NCI-H82 treated with DMSO at 0.1 percent for 48 hours (cell line): ENCODE measurements at regions not wholly inside any gene's neighbourhood (a gene's known extent, or its start where the extent isn't known, plus 50 kb on each side); places are given as distances from the start of the nearest gene placed in this dataset.

ENCODE experiments used
- DNase-seq: peaks from one replicate; lab custom pipeline; 2025; ENCODE audit not compliant: unreplicated experiment; lab: John Stamatoyannopoulos, UW

DNA sequence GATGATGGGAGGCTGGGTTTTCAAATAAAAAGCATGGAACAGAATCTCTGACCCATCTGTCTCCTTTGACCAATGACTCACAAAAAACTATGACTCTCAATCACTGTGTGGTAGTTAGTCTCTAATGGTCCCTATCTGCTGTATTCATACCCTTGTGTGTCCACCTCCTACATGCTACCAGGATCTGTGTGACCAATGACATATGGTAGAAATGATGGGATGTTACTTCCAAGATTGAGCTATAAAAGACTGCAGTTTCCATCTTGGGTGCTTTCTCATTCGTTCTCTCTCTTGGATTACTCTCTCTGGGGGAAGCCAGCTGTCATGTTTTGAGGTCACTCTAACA, 144.7 kb upstream of the BTG1 start:
- DNase-seq = no peak

DNA sequence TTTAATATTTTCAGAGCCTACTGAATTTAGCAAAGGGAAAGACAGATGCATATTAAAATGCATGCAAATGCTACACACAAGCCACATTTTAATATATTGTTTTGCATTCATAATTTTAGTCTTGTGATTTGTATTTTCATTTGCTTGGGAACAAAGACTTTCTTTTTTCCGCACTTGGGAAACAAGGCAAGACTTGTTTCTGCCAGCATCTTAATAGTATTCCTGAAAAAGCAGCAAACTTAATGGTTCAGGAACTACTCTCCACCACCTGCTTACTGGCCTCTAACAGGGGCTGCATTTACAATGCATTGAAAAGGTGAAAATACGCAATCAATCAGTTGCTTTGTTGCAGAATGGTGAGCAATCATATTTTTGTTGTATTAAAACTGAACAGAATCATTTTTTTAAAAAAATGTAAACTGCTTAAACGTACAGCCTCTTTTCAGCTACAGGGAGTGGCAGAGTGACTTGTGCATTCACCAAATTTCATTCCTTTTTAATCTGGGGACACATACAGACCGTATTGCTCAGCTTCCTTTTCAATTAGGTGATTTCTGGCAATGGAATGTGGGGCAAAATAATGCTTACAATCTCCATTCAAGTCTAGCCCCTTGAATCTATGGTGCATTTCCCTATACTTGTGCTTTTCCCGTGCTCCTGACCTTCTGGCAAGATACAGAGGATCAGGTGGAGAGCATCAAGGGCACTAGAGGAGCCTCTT, 144.1 kb upstream of the BTG1 start:
- DNase-seq = no peak

DNA sequence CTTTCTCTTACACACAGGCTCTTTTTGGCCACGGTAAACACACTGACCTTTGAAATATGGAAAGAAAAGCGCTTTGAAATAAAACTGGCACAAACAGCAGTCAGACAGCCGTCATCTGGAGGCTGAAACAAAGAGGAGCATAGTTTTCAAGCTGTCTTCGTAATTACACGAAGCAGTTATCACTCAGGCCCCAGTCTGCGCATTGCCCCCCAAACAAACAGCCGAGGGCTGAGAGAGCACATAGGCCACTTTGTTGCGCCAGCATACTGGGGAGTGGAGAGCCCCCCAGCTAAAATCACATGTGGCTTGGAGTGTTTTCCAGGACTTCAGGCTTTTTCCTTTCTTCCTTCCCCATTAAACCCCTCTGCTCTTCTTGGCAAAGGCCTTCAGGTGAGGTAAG, 142.9 kb upstream of the BTG1 start:
- no peak for DNase-seq

DNA sequence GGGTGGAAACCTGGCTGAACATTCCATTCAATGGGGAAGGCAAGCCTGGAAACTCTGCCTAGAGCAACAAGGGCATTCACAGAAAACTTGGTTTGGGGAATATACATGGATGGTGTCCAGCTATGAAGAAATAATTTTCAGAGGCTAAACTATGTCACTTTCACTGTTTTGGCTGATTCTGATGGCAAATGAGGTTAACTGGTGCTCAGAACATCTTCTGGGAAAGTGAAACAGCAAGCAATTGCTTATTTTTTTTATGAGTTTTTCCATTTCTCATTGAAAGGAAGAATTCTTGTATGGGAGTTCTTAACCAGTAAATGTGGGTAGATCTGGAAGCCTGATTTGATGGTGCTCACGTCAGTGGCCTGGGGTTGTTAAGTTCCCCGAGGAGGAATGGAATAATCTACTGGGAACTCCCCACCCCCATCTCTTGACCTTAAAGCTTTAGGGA, 132.8 kb upstream of the BTG1 start:
- no peak for DNase-seq

DNA sequence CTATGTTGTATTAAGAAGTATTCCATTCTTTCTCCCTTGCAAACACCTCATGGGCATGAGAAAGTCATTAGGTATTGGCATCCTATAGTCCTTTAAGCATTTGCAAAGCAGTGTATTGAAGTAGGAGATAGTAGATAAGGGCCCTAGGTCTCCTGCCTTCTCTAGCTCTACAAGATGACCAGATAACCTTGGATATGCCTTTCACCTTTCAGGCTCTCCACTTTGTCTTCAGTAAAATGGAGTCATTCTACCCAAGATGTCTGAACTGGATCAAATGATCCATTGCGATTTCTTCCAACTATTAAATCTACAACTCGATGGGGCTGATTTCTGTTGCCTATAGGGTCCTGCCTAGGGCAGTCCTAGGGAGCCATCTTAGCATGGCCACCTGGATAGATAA, 132.1 kb upstream of the BTG1 start:
- no peak for DNase-seq

DNA sequence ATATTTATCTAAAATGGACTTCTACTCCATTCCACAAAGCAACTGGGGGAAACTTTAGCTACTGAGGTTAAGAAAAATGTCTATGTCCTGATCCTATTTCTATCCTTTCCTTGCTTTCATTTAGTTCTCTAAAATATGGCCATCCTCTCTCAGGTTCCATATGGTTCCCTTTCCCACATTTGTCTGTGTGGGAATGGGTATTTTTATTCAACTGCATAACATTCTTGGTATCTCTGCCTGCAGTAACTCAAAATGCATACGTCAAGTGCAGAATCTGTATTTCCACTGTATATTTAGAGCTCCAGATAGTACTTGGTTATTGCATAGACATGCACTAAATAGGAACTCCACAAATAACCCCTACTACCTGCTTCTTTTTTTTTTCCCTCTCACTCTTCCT, 130.6 kb upstream of the BTG1 start:
- no peak for DNase-seq

DNA sequence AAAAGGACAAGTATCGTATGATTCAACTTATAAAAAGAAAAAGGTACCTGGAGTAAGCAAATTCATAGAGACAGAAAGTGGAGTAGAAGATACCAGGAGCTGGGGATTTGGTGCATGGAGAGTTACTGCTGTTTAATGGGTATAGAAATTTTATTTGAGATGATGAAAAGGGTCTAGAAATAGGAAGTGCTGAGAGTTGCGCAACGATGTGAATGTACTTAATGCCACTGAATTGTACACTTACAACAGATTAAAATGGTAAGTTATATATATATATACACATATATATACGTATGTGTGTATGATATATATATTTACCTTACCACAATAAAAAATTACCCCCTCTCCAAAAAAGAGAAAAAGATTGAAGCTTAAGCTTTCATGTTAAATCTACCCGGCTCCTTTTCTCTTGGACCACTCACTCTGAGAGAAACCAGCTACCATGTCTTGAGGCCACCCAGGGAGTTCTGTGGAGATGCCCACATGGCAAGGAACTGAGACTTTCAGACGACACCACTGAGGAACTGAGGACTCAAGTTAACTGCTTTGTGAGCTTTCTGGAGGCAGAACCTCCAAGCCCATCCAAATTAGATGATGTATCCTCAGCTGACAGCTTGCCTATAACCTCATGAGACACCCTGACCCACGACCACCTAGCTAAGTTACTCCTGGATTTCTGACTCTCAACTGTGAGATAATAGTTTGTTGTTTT, 130.0 kb upstream of the BTG1 start:
- no peak for DNase-seq

DNA sequence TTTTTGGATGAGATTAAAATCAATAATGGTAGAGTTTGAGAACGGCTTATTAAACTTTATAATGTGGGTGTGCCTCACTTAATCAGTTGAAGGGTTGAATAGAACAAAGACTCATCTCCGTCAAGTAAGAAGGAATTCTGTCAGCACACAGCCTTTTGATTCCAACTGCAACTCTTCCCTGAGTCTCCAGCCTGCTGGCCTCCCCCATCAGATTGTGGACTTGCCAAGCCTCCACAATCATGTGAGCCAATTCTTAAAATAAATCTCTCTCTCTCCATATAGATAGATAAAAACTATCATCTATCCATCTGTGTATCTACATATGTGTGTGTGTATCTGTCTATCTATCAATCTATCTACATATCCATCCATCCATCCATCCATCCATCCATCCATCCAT, 127.4 kb upstream of the BTG1 start:
- DNase-seq = no peak

DNA sequence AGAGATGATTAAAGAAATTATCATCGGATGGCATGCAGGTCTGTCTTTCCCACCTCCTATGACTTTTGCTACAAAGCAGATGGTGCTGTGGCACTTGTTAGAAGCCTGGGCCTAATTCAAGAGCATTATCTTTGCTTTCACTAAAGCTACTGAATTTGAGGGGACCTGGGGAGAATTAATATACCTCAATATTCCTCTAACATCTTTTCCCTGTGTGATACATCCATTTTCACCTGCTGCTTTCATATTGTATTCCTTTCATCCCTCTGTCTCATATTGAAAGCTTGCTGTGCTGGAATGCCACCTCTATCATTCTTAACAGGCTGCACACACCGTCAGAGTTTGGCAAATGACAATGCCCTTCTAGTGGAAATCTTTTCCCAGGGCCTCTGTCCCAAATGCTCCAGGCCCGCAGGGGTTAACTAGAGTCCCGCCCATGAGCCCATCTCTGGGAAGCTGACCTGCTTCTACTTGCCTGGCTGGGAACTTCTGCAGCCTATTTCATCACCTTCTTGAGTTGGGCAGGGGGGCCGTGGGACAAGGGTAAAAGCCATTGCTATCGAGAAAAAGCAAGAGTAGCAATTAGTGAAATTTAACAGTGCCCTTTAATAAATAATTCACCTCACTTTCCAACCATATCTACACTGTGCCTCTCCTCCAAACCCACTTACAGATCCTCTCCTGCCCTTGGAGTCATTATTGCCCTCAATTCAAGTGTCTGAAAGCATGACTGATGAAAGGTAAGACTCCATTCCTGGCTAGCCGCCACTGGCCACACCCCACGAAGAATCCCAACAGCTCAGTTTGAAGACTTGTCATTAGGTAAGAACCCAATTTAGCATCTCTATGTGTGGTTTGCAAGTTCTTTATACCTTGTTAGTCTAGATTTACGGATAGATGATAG, 126.7 kb upstream of the BTG1 start:
- DNase-seq = no peak

DNA sequence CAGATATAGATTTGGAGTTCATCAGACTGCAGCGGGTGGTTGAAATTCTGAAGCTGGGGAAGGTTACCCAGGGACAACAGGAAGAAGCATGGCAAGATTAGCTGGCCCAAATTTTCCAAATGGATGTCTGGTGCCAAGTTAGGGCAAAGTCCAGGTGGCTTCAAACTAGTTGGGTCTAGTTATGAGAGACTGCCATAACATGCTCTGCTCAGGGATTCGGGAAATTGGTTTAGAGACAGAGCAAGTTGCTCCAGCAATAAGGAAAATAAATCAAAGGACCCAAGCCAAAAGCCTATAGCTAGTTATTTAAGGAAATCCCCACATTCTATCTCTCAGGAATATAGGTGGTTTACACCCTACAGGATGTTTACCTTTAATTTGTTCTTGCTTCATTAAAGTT, 125.7 kb upstream of the BTG1 start:
- DNase-seq = no peak

DNA sequence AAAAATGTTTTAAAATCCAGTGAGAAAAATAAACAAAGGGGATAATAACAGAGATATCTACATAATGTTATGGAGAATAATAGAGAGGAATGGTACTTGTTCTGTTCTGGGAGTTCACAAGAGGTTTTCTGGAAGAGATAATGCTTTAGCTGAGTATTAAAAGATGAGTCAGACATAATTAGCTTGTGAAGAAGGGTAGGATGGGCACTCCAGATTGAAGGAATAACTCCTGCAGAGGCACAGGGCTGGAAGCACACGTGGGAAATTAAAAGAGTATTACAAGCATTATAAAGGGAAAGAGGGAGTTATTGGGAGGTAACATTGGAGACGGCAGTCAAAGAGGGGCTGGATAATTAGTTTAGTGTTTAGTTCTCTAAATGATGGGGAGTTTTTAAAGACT, 124.9 kb upstream of the BTG1 start:
- DNase-seq = peak; percentile 36

DNA sequence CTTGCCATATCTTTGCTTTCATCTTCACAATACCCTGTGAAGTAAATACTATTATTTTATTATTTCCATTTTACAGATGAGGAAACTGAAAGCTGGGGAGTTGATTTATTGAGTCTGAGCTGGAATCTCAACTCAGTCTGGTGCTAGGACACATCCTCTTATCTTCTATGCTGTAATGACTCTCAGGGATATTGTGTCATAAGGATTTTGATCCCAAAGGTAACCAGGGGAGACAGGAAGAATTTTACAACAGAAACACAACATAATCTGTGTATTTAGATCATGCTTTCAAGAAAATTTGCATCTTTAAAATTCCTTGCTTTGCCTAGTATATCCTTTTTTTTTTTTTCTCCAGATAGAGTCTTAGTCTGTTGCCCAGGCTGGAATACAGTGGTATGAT, 123.3 kb upstream of the BTG1 start:
- no peak for DNase-seq

DNA sequence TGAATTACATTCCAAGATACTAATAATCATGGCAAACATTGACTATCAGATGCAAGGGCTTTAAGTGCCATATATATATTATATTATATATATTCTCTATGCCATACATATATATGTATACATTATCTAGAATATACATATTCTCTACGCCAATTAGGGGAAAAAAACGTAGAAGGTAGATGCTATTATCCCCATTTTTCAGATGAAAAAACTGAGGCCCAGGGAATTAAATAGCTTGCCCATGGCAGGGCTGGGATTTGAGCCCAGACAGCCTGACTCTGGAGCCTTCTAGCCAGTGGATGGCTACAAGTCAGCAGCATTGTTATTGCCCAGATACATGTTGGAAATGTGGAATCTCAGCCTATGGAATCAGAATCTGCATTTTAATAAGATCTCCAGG, 116.0 kb upstream of the BTG1 start:
- no peak for DNase-seq

DNA sequence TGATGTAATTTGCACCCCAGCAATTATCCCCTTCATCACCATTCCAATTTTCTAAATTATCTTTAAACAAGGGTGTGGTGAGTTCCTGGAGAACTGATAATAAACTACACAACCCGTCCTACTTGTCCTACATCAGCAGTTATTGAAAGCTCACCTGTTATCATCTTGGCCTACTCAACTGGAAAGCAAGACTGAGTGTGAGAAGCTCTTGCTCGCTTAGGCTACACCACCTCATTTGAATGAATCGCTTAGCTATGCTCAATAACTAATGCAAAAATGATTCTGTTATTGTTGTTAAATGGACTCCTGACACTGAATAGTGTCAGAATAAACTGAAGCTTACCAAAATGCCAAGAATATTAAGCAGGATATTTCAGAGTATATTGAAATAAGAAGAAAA, 115.4 kb upstream of the BTG1 start:
- DNase-seq = no peak

DNA sequence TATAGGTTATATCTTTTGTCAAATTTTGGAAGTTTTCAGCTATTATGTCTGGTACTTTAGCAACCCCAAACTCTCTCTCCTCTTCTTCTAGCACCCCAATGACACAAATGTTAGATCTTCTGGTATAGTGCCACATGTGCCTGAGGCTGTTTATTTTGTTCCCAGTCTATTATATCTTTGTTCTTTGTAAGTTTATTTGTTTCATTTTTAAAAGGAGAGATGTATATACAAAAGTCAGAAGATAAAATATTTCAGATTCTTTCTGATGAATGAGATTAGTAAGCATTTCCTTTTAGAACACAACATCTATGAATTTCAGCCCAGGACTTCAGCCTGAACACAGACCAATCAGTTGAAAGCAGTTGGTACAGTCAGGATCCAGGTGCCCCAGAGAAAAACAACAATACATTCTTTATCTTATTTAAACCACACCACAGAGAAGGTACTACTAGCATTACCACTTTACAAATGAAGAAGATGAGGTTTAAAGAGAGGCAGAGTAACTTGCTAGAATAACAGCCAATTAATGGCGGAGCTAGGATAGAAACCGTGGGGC, 114.1 kb upstream of the BTG1 start:
- DNase-seq = no peak

DNA sequence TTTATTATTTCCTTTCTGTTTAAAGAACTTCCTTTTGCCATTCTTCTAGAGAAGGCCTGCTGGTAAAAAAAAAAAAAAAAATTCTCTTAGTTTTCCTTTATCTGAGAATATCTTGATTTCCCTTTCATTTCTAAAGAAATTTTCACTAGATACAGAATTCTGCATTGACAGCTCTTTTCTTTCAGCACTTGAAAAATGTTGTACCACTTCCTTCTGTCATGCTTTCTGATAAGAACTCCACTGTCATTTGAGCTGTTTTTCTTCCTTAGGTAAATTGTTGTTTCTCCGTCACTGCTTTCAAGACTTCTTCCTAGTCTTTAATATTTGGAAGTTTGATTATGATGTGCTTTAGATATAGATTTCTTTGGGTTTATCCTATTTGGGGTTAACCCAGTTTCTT, 113.6 kb upstream of the BTG1 start:
- no peak for DNase-seq

DNA sequence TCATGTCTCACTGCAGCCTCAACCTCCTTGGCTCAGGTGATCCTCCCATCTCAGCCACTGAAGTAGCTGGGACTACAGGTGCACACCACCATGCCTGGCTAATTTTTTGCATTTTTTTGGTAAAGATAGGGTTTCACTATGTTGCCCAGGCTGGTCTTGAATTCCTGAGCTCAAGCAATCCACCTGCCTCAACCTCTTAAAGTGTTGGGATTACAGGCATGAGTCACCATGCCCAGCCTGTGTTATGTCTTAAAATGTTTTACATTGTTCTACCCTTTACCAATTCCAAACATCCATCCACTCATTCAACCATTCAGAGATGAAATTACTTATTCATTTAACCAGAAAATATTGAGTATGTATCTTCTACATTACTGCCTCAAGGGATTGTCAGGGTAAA, 111.6 kb upstream of the BTG1 start:
- no peak for DNase-seq

DNA sequence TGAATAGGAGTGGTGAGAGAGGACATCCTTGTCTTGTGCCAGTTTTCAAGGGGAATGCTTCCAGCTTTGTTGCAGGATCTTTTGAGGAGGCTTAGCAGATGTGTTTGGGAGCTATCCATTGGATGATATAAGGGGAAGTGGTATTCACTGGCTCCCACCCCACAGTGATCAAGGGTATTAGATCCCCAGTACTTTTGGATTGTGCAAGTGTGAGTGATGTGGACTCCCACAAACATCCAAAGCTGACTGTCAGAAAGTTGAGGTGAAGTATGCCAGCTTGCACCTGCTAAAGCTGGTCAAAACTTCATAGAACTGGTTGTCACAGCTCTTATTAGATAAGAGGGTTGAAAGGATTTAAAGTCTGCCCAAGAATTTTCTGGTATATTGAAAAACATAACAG, 110.1 kb upstream of the BTG1 start:
- DNase-seq = no peak

DNA sequence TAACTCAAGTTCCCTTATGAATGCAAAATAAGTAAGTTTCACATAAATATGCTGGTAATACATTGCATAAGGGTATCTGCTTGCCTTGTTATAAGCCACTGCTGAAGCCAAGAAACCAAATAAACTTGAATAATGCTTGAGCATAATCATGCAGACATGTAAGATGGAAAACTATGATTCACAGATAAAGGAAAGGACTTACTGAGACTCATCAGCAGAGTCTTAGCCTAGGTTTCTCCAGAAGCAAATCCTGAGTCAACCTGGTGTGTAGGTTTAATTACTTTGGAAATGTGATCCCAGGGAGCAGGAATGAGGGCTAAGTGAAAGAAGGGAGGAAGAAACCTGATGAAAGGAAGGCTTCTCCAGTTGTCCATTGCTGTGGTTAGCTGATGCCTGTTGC, 107.7 kb upstream of the BTG1 start:
- DNase-seq = no peak

DNA sequence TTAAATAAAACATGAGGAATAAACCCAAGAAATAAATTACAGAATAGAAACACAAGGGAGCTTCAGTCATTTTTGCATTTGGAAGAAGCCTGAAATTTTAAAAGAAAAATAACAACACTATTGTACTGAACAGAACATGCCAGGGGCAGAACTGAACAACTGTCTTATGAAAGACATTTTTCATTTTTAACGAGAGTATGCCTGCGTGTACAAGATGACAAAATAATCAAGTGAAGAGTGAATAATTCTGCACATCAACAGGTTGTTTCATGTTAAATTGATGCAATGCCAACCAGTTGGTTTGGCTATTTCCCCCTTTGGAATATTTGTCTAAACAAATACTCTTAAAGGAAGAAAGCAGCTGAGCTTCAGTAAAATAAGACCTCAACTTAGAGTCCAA, 103.3 kb upstream of the BTG1 start:
- DNase-seq = no peak

DNA sequence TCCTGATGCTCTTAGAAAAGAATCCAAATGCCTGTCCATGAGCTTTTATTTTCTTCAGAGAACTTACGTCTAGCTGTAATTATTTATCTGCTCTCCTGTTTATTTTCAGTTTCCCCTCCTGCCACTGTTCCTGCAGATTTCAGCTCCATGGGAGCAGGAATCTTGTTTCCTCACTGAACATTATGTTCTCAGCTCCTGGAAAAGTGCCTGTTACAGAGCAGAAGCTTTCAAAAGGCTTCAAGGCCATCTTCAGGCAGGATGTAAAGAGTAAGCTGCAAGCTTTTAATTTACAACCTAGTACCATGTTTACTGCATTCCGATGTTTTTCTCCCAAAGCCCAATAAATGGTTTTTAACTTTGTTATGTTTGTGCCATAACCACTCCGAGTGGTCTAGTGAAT, 98.4 kb upstream of the BTG1 start:
- DNase-seq = no peak

DNA sequence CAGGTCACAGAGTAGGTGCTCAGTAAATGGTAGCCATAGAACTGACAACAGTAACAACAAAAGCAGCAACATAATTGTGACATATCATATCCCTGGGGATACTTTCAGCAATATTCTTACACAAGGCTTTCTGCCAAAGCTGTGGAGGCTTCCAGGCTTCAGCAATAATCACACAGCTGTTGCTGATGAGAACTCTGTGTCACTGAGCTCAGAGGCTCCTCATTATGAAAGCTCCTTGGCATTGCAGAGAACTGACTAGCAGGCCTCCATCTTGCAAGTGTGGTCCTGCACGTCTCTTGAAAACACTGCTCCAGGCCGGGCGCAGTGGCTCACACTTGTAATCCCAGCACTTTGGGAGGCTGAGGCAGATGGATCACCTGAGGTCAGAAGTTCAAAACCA, 97.3 kb upstream of the BTG1 start:
- no peak for DNase-seq
